ENCODE measurements at regions not wholly inside any gene's neighbourhood (a gene's known extent, or its start where the extent isn't known, plus 50 kb on each side); places are given as distances from the start of the nearest gene placed in this dataset.

GRCh38 chr5:2863133-2863532 is 111.7 kb upstream of the IRX2 start:
- TF ChIP-seq CTCF (IDR thresholded peaks at IDR 0.05) (no peak), POLR2A (IDR thresholded peaks at IDR 0.05) (no peak), POLR2AphosphoS5 (IDR thresholded peaks at IDR 0.05) (no peak)

All from breast epithelium (tissue), 3 donors.